ENCODE measurements at regions not wholly inside any gene's neighbourhood (a gene's known extent, or its start where the extent isn't known, plus 50 kb on each side); places are given as distances from the start of the nearest gene placed in this dataset.

- DNase-seq (ENCODE audit: extremely low spot score): no peak
- no peak for TF ChIP-seq CTCF (IDR thresholded peaks at IDR 0.05; ENCODE audit: control extremely low read depth, extremely low read depth, low read depth, missing control alignments)
- ChIA-PET POLR2A (no interaction called here), CTCF (no interaction called here)
These were observed 324.2 kb downstream of the TMA16 start for GRCh38 chr4:163818673-163819072.

- POLR2A ChIA-PET: no interaction called here
- TF ChIP-seq CTCF (IDR thresholded peaks at IDR 0.05; ENCODE audit: control extremely low read depth, extremely low read depth, low read depth, missing control alignments): no peak
- CTCF ChIA-PET: no interaction called here
- no peak for DNase-seq (ENCODE audit: extremely low spot score)
These were observed 339.2 kb downstream of the TMA16 start for GRCh38 chr4:163833669-163834068.

GRCh38 chr4:163846008-163846407, 351.5 kb downstream of the TMA16 start:
- POLR2A ChIA-PET: no interaction called here

GRCh38 chr4:163852246-163852645, 357.8 kb downstream of the TMA16 start:
- TF ChIP-seq CTCF (IDR thresholded peaks at IDR 0.05; ENCODE audit: control extremely low read depth, extremely low read depth, low read depth, missing control alignments): no peak
- POLR2A ChIA-PET: no interaction called here
- no peak for DNase-seq (ENCODE audit: extremely low spot score)
- CTCF ChIA-PET: no interaction called here

More at GRCh38 chr4:163846008-163846407, 351.5 kb downstream of the TMA16 start:
- CTCF ChIA-PET: no interaction called here
- no peak for DNase-seq (ENCODE audit: extremely low spot score)
- TF ChIP-seq CTCF (IDR thresholded peaks at IDR 0.05; ENCODE audit: control extremely low read depth, extremely low read depth, low read depth, missing control alignments): no peak

- ChIA-PET POLR2A (no interaction called here), CTCF (interaction anchor here (1.0 kb wide), 1 partner anchor 100 kb away, joined by 4 read pairs; no protein-coding TSS in a partner anchor)
- DNase-seq (ENCODE audit: extremely low spot score): no peak
- no peak for TF ChIP-seq CTCF (IDR thresholded peaks at IDR 0.05; ENCODE audit: control extremely low read depth, extremely low read depth, low read depth, missing control alignments)
These were observed 363.4 kb downstream of the TMA16 start for GRCh38 chr4:163857903-163858302.

GRCh38 chr4:163858515-163858914, 364.0 kb downstream of the TMA16 start:
- POLR2A ChIA-PET: no interaction called here
- DNase-seq (ENCODE audit: extremely low spot score): no peak
- no peak for TF ChIP-seq CTCF (IDR thresholded peaks at IDR 0.05; ENCODE audit: control extremely low read depth, extremely low read depth, low read depth, missing control alignments)
- CTCF ChIA-PET: interaction anchor here (1.0 to 1.8 kb wide), 2 partner anchors 14 to 101 kb away, joined by 4 to 5 read pairs; no protein-coding TSS in a partner anchor

- TF ChIP-seq CTCF (IDR thresholded peaks at IDR 0.05; ENCODE audit: control extremely low read depth, extremely low read depth, low read depth, missing control alignments): no peak
- ChIA-PET CTCF (no interaction called here), POLR2A (no interaction called here)
- DNase-seq (ENCODE audit: extremely low spot score): no peak
These were observed 368.6 kb downstream of the TMA16 start for GRCh38 chr4:163863082-163863481.

Measured in GM10248 (cell line).